Suprapubic skin (tissue), 4 donors: ENCODE measurements at regions not wholly inside any gene's neighbourhood (a gene's known extent, or its start where the extent isn't known, plus 50 kb on each side); places are given as distances from the start of the nearest gene placed in this dataset.
"Not testable (repeated sequence)": the region's sequence is repeated elsewhere in the genome, so short reads cannot be mapped to it uniquely, and the experiment has no call there.

Experiments
- DNase-seq, 2 donors: peaks; one replicate each; pipeline ENCODE4 v3.0.0-alpha.2; 2019; ENCODE audit warnings: low spot score in 2 of 2
- H3K27ac ChIP-seq: fragments of 200-600 bp; sonication (generic); one replicate; pipeline ENCODE4 v1.5.1; 2019
- H3K27me3 ChIP-seq: fragments of 200-600 bp; sonication (generic); one replicate; pipeline ENCODE4 v1.5.1; 2019
- H3K36me3 ChIP-seq: fragments of 200-600 bp; sonication (generic); one replicate; pipeline ENCODE4 v1.5.1; 2019
- H3K4me1 ChIP-seq: fragments of 200-600 bp; sonication (generic); one replicate; pipeline ENCODE4 v1.5.1; 2019
- H3K4me3 ChIP-seq: fragments of 200-600 bp; sonication (generic); one replicate; pipeline ENCODE4 v1.5.1; 2019; ENCODE audit warnings: mild to moderate bottlenecking
- H3K9me3 ChIP-seq: fragments of 200-600 bp; sonication (generic); one replicate; pipeline ENCODE4 v1.5.1; 2019
- EP300 ChIP-seq: sonication (generic); formaldehyde crosslinking; IDR thresholded peaks from one replicate; pipeline ENCODE4 v1.6.1; 2017; ENCODE audit warnings: antibody characterized with exemption
- POLR2A ChIP-seq, 2 donors: fragments of 450-650 bp; IDR thresholded peaks; one replicate each; pipeline ENCODE4 v1.6.1; 2017; ENCODE audit warnings: antibody characterized with exemption in 2 of 2, mild to moderate bottlenecking in 2 of 2, moderate library complexity in 2 of 2
- POLR2AphosphoS5 ChIP-seq, 3 donors: sonication (generic); formaldehyde crosslinking; IDR thresholded peaks; one replicate each; pipeline ENCODE4 v1.6.1; 2017; ENCODE audit warnings: antibody characterized with exemption in 3 of 3
- WGBS: methylation state at CpG from one replicate; pipeline ENCODE4 v1.1.5; 2018; 5-methylcytosine and 5-hydroxymethylcytosine counted together
- TF ChIP-seq, protein P1 (sequence below), 2 donors: fragments of 200-600 bp in 1 of 2; fragments of 450-650 bp in 1 of 2; sonication (generic) in 1 of 2; IDR thresholded peaks; one replicate each; pipeline ENCODE4 v1.5.1; 2016 to 2019; ENCODE audit warnings: antibody characterized with exemption in 2 of 2, mild to moderate bottlenecking in 1 of 2, moderate library complexity in 1 of 2

- Histone ChIP-seq H3K9me3 (no peaks in the 10 kb centered on the region), H3K27me3 (peaks cover 4% of the 10 kb centered on the region), H3K4me3 (no peak overlapping the region), H3K4me1 (no peaks in the 10 kb centered on the region), H3K36me3 (no peaks in the 10 kb centered on the region), H3K27ac (no peak overlapping the region)
- TF ChIP-seq EP300 (no peak), POLR2AphosphoS5 (IDR thresholded peaks at IDR 0.05) (no peak), POLR2A (IDR thresholded peaks at IDR 0.05) (no peak)
- TF ChIP-seq, protein P1, sequence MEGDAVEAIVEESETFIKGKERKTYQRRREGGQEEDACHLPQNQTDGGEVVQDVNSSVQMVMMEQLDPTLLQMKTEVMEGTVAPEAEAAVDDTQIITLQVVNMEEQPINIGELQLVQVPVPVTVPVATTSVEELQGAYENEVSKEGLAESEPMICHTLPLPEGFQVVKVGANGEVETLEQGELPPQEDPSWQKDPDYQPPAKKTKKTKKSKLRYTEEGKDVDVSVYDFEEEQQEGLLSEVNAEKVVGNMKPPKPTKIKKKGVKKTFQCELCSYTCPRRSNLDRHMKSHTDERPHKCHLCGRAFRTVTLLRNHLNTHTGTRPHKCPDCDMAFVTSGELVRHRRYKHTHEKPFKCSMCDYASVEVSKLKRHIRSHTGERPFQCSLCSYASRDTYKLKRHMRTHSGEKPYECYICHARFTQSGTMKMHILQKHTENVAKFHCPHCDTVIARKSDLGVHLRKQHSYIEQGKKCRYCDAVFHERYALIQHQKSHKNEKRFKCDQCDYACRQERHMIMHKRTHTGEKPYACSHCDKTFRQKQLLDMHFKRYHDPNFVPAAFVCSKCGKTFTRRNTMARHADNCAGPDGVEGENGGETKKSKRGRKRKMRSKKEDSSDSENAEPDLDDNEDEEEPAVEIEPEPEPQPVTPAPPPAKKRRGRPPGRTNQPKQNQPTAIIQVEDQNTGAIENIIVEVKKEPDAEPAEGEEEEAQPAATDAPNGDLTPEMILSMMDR (IDR thresholded peaks at IDR 0.05), result no peak
- no peak for DNase-seq
- WGBS, result 66% methylated on average over 5 of the region's 5 CpGs
Measured at GRCh38 chr6:40871424-40871823, 167.6 kb downstream of the UNC5CL start.

DNA sequence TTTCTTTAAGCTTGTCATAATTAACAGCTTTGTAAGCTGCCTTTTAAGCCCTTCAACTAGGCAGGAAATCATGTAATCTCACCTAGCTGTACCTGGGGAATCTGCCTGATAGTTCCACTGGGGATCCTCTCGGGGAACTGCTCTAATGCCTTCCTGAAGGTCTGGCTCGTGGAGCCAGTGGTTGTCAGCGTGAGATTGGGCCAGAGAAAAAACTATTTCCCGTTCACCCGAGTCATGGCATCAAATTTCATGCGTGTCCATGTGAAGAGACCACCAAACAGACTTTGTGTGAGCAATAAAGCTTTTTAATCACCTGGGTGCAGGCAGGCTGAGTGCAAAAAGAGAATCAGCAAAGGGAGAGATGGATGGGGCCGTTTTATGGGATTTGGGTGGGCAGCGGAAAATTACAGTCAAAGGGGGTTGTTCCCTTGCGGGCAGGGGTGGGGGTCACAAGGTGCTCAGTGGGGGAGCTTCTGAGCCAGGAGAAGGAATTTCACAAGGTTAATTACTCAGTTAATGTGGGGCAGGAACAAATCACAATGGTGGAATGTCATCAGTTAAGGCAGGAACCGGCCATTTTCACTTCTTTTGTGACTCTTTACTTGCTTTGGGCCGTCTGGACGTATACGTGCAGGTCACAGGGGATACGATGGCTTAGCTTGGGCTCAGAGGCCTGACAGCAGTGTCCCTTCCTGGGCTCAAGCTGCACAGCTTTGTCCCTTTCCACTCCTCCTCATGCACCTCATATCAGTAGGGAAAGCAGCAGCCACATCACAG lies 170.7 kb downstream of the UNC5CL start:
- not testable (repeated sequence) for H3K9me3 ChIP-seq, H3K4me1 ChIP-seq, H3K4me3 ChIP-seq, H3K27me3 ChIP-seq, H3K27ac ChIP-seq, H3K36me3 ChIP-seq, DNase-seq
- 72% methylated on average over 14 of the region's 14 CpGs for WGBS

GRCh38 chr6:40867527-40867926 lies 171.5 kb downstream of the UNC5CL start:
- H3K36me3 ChIP-seq, H3K9me3 ChIP-seq, H3K27ac ChIP-seq, H3K4me3 ChIP-seq, DNase-seq, H3K4me1 ChIP-seq, H3K27me3 ChIP-seq: not testable (repeated sequence)
- WGBS, result 57% methylated on average over 9 of the region's 9 CpGs

DNA sequence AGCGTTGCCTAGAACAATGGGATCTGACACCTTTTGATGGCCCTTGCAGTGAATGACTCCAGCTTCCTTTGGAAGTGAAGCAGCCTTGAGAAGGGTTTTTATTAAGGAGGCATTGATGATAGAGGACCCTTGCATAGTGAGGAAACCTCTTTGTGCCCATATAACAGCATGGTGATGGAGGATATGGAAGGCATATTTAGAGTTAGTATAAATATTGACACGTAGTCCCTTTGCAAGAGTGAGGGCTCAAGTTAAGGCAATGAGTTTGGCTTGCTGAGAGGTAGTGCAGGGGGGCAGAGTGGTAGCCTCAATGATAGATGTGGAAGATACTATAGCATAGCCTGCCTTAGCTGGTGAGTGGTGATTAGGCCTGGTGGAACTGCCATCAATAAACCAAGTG lies 173.8 kb downstream of the UNC5CL start:
- H3K36me3 ChIP-seq, H3K9me3 ChIP-seq, H3K27ac ChIP-seq, DNase-seq, H3K27me3 ChIP-seq, H3K4me3 ChIP-seq, H3K4me1 ChIP-seq: not testable (repeated sequence)
- 78% methylated on average over 2 of the region's 2 CpGs for WGBS

- WGBS, result 51% methylated on average over 2 of the region's 2 CpGs
- Histone ChIP-seq H3K4me3 (no peak overlapping the region), H3K4me1 (no peaks in the 10 kb centered on the region), H3K27me3 (no peaks in the 10 kb centered on the region), H3K9me3 (no peaks in the 10 kb centered on the region), H3K27ac (no peak overlapping the region), H3K36me3 (no peaks in the 10 kb centered on the region)
- no peak for DNase-seq
- TF ChIP-seq, protein P1 (IDR thresholded peaks at IDR 0.05), result no peak
- TF ChIP-seq POLR2A (IDR thresholded peaks at IDR 0.05) (no peak), POLR2AphosphoS5 (IDR thresholded peaks at IDR 0.05) (no peak), EP300 (no peak)
Measured at GRCh38 chr6:40860443-40860842, 178.6 kb downstream of the UNC5CL start.

DNA sequence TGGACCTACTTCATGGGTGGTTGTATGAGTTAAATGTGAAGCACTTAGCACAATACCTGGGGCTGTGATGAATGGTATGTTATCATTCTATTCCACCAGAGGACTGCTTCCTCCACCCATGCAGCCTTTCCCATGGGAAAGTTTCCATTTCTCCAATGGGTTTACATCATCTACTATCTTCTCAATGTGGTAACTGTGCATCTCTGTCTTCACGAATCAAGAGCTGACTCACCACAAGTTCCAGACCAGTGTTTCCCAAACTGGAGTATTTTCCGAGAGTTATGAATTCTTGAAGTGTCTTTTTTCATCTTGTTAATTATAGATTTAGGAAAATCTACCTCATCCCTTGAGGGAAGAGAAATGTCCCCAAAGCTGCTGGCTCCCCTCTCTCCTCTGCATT lies 182.8 kb downstream of the UNC5CL start:
- no peak for DNase-seq
- TF ChIP-seq, protein P1 (IDR thresholded peaks at IDR 0.05), result no peak
- TF ChIP-seq POLR2AphosphoS5 (IDR thresholded peaks at IDR 0.05) (no peak), EP300 (no peak), POLR2A (IDR thresholded peaks at IDR 0.05) (no peak)
- Histone ChIP-seq H3K36me3 (no peaks in the 10 kb centered on the region), H3K27ac (no peak overlapping the region), H3K4me1 (no peaks in the 10 kb centered on the region), H3K27me3 (no peaks in the 10 kb centered on the region), H3K9me3 (no peaks in the 10 kb centered on the region), H3K4me3 (no peak overlapping the region)
- WGBS, result 47% methylated on average over 2 of the region's 2 CpGs
